Activated CD4-positive, alpha-beta T cell treated with anti-CD3 and anti-CD28 coated beads, Interleukin-2, amount 10 ng/mL, durations not matched to agents 7 days and 5 days (primary cell): ENCODE measurements at regions not wholly inside any gene's neighbourhood (a gene's known extent, or its start where the extent isn't known, plus 50 kb on each side); places are given as distances from the start of the nearest gene placed in this dataset.

Experiments
- CTCF ChIA-PET: fragments of 350-600 bp; sonication (Branson Sonifier 250); formaldehyde crosslinking; loops from one replicate; lab custom pipeline; 2021; ENCODE audit warnings: antibody characterized with exemption; lab: Charles Lee
- POLR2A ChIA-PET: fragments of 350-600 bp; sonication (Branson Sonifier 250); formaldehyde crosslinking; loops from one replicate; lab custom pipeline; 2021; ENCODE audit warnings: antibody characterized with exemption; lab: Charles Lee
- DNase-seq: peaks from one replicate; pipeline ENCODE4 v3.0.0-alpha.2; 2020
- H3K27ac Mint-ChIP-seq: one replicate; pipeline ENCODE4 v1.8.0; 2021; ENCODE audit warnings: mild to moderate bottlenecking, moderate library complexity, mixed read lengths
- H3K27me3 Mint-ChIP-seq: one replicate; pipeline ENCODE4 v1.8.0; 2021; ENCODE audit warnings: mixed read lengths
- H3K36me3 Mint-ChIP-seq: one replicate; pipeline ENCODE4 v1.8.0; 2021; ENCODE audit warnings: low read depth, mixed read lengths
- H3K4me1 Mint-ChIP-seq: one replicate; pipeline ENCODE4 v1.8.0; 2021; ENCODE audit warnings: mixed read lengths
- H3K4me3 Mint-ChIP-seq: one replicate; pipeline ENCODE4 v1.8.0; 2021; ENCODE audit warnings: mild to moderate bottlenecking, moderate library complexity, mixed read lengths
- H3K9me3 Mint-ChIP-seq: one replicate; pipeline ENCODE4 v1.8.0; 2021; ENCODE audit warnings: mixed read lengths

- Mint-ChIP-seq H3K4me3 (no peak overlapping the region), H3K27ac (no peak overlapping the region), H3K9me3 (peaks cover 24% of the 10 kb centered on the region), H3K36me3 (no peaks in the 10 kb centered on the region), H3K27me3 (peaks cover 2% of the 10 kb centered on the region), H3K4me1 (peaks cover 16% of the 10 kb centered on the region)
- POLR2A ChIA-PET: no interaction called here
- DNase-seq: no peak
- CTCF ChIA-PET: interaction anchor here (1.3 kb wide), 1 partner anchor 21 kb away, joined by 4 read pairs; no protein-coding TSS in a partner anchor
Observed at GRCh38 chr1:178973652-178974101, 52.0 kb upstream of the FAM20B start.
